HFFc6 (cell line): ENCODE measurements at regions not wholly inside any gene's neighbourhood (a gene's known extent, or its start where the extent isn't known, plus 50 kb on each side); places are given as distances from the start of the nearest gene placed in this dataset.

Source experiments
- DNase-seq: peaks from one replicate; pipeline ENCODE4 v3.0.0-alpha.2; 2018
- H3K27ac Mint-ChIP-seq: 2 replicates; pipeline ENCODE4 v1.8.0; 2020; ENCODE audit warnings: mild to moderate bottlenecking, mixed read lengths
- H3K27me3 Mint-ChIP-seq: 2 replicates; pipeline ENCODE4 v1.8.0; 2021; ENCODE audit warnings: mild to moderate bottlenecking, moderate library complexity, mixed read lengths; ENCODE audit not compliant: insufficient read depth
- H3K36me3 Mint-ChIP-seq: 2 replicates; pipeline ENCODE4 v1.8.0; 2021; ENCODE audit warnings: low read depth, mixed read lengths
- H3K4me1 Mint-ChIP-seq: 2 replicates; pipeline ENCODE4 v1.8.0; 2020; ENCODE audit warnings: low read depth, mixed read lengths
- H3K4me3 Mint-ChIP-seq: 2 replicates; pipeline ENCODE4 v1.8.0; 2020; ENCODE audit warnings: mild to moderate bottlenecking, moderate library complexity, mixed read lengths
- H3K9me3 Mint-ChIP-seq: 2 replicates; pipeline ENCODE4 v1.8.0; 2020; ENCODE audit warnings: mild to moderate bottlenecking, mixed read lengths
- CTCF ChIP-seq: fragments of 200-600 bp; sonication (generic); IDR thresholded peaks from 2 replicates; pipeline ENCODE4 v1.5.0; 2021; ENCODE audit warnings: antibody characterized with exemption, mild to moderate bottlenecking

GRCh38 chr5:168188182-168188581, 103.3 kb upstream of the WWC1 start:
- TF ChIP-seq CTCF = no peak
- no peak overlapping the region for H3K27ac Mint-ChIP-seq
- H3K9me3 Mint-ChIP-seq = no peaks in the 10 kb centered on the region

GRCh38 chr5:168192120-168192519, 99.3 kb upstream of the WWC1 start:
- Mint-ChIP-seq H3K9me3 (no peaks in the 10 kb centered on the region), H3K36me3 (no peaks in the 10 kb centered on the region), H3K4me3 (no peak overlapping the region), H3K27me3 (peaks cover 8% of the 10 kb centered on the region), H3K27ac (no peak overlapping the region), H3K4me1 (no peaks in the 10 kb centered on the region; the same call in 1 of the 2 replicates)
- DNase-seq = no peak
- TF ChIP-seq CTCF = no peak

More at GRCh38 chr5:168188182-168188581, 103.3 kb upstream of the WWC1 start:
- DNase-seq = no peak
- no peak overlapping the region for H3K4me3 Mint-ChIP-seq
- peaks cover 13% of the 10 kb centered on the region for H3K27me3 Mint-ChIP-seq
- no peaks in the 10 kb centered on the region for H3K4me1 Mint-ChIP-seq
- no peaks in the 10 kb centered on the region for H3K36me3 Mint-ChIP-seq

- TF ChIP-seq CTCF = no peak
- peaks cover 8% of the 10 kb centered on the region for H3K27me3 Mint-ChIP-seq
- H3K4me1 Mint-ChIP-seq = no peaks in the 10 kb centered on the region; the same call in 1 of the 2 replicates
- H3K4me3 Mint-ChIP-seq = no peak overlapping the region; the same call in 1 of the 2 replicates
- H3K9me3 Mint-ChIP-seq = no peaks in the 10 kb centered on the region
- no peak overlapping the region for H3K27ac Mint-ChIP-seq
- DNase-seq = no peak
- no peaks in the 10 kb centered on the region for H3K36me3 Mint-ChIP-seq
These were observed 97.8 kb upstream of the WWC1 start for GRCh38 chr5:168193493-168194250.

GRCh38 chr5:168195110-168195509, 96.3 kb upstream of the WWC1 start:
- DNase-seq = no peak
- no peak for TF ChIP-seq CTCF
- no peak overlapping the region for H3K4me3 Mint-ChIP-seq
- no peaks in the 10 kb centered on the region; the same call in 1 of the 2 replicates for H3K4me1 Mint-ChIP-seq
- peaks cover 2% of the 10 kb centered on the region for H3K27me3 Mint-ChIP-seq
- H3K36me3 Mint-ChIP-seq = no peaks in the 10 kb centered on the region
- no peak overlapping the region for H3K27ac Mint-ChIP-seq
- no peaks in the 10 kb centered on the region for H3K9me3 Mint-ChIP-seq

- Mint-ChIP-seq H3K4me3 (no peak overlapping the region), H3K9me3 (no peaks in the 10 kb centered on the region)
These were observed 93.1 kb upstream of the WWC1 start for GRCh38 chr5:168198359-168198758.

More at GRCh38 chr5:168198359-168198758, 93.1 kb upstream of the WWC1 start:
- Mint-ChIP-seq H3K4me1 (no peaks in the 10 kb centered on the region; the same call in 1 of the 2 replicates), H3K36me3 (no peaks in the 10 kb centered on the region), H3K27ac (no peak overlapping the region), H3K27me3 (no peaks in the 10 kb centered on the region; the same call in 1 of the 2 replicates)
- no peak for DNase-seq
- no peak for TF ChIP-seq CTCF
